ENCODE measurements at regions not wholly inside any gene's neighbourhood (a gene's known extent, or its start where the extent isn't known, plus 50 kb on each side); places are given as distances from the start of the nearest gene placed in this dataset.

- Mint-ChIP-seq H3K27me3 (peaks cover 0 to 2% of the 10 kb centered on the region in 2 donors), H3K4me1 (no peaks in the 10 kb centered on the region), H3K9me3 (peaks cover 4 to 11% (median 9%) of the 10 kb centered on the region in 5 donors), H3K4me3 (no peak overlapping the region), H3K36me3 (no peaks in the 10 kb centered on the region), H3K27ac (no peak overlapping the region)
- POLR2A ChIA-PET = no interaction called here
- Histone ChIP-seq H3K4me1 (ENCODE audit: insufficient read depth, low read length) (no peaks in the 10 kb centered on the region), H3K36me3 (ENCODE audit: insufficient read depth, low read length) (no peaks in the 10 kb centered on the region), H3K4me3 (ENCODE audit: low read length) (no peak overlapping the region), H3K27me3 (ENCODE audit: insufficient read depth, low read length, poor library complexity, severe bottlenecking) (no peaks in the 10 kb centered on the region), H3K9me3 (ENCODE audit: low read length) (no peaks in the 10 kb centered on the region), H3K27ac (ENCODE audit: low read depth, low read length) (no peak overlapping the region)
- CTCF ChIA-PET = no interaction called here
- DNase-seq = no peak
These were observed 201.5 kb upstream of the SPOCK3 start for GRCh38 chr4:167435786-167436185.

- Mint-ChIP-seq H3K27me3 (no peaks in the 10 kb centered on the region), H3K9me3 (peaks cover 0 to 20% (median 2%) of the 10 kb centered on the region in 5 donors), H3K27ac (no peak overlapping the region), H3K4me1 (no peaks in the 10 kb centered on the region), H3K4me3 (no peak overlapping the region), H3K36me3 (no peaks in the 10 kb centered on the region)
- H3K4me1 ChIP-seq (ENCODE audit: insufficient read depth, low read length) = no peaks in the 10 kb centered on the region
- no peak overlapping the region for H3K27ac ChIP-seq (ENCODE audit: low read depth, low read length)
- ChIA-PET CTCF (no interaction called here), POLR2A (no interaction called here)
- no peaks in the 10 kb centered on the region for H3K36me3 ChIP-seq (ENCODE audit: insufficient read depth, low read length)
- no peaks in the 10 kb centered on the region for H3K27me3 ChIP-seq (ENCODE audit: insufficient read depth, low read length, poor library complexity, severe bottlenecking)
- no peak for DNase-seq
- H3K4me3 ChIP-seq (ENCODE audit: low read length) = no peak overlapping the region
- H3K9me3 ChIP-seq (ENCODE audit: low read length) = no peaks in the 10 kb centered on the region
These were observed 209.5 kb upstream of the SPOCK3 start for GRCh38 chr4:167443841-167444240.

GRCh38 chr4:167452922-167453430 lies 218.7 kb upstream of the SPOCK3 start:
- Mint-ChIP-seq H3K27me3 (no peaks in the 10 kb centered on the region), H3K27ac (no peak overlapping the region), H3K9me3 (peaks cover 0 to 12% (median 2%) of the 10 kb centered on the region in 5 donors), H3K4me1 (no peaks in the 10 kb centered on the region), H3K4me3 (no peak overlapping the region), H3K36me3 (no peaks in the 10 kb centered on the region)
- no peaks in the 10 kb centered on the region for H3K27me3 ChIP-seq (ENCODE audit: insufficient read depth, low read length, poor library complexity, severe bottlenecking)
- H3K9me3 ChIP-seq (ENCODE audit: low read length) = no peaks in the 10 kb centered on the region
- H3K27ac ChIP-seq (ENCODE audit: low read depth, low read length) = no peak overlapping the region
- DNase-seq = no peak
- H3K4me1 ChIP-seq (ENCODE audit: insufficient read depth, low read length) = no peaks in the 10 kb centered on the region
- H3K4me3 ChIP-seq (ENCODE audit: low read length) = no peak overlapping the region
- ChIA-PET POLR2A (no interaction called here), CTCF (no interaction called here)
- no peaks in the 10 kb centered on the region for H3K36me3 ChIP-seq (ENCODE audit: insufficient read depth, low read length)

GRCh38 chr4:167456619-167457018 lies 222.3 kb upstream of the SPOCK3 start:
- Mint-ChIP-seq H3K36me3 (no peaks in the 10 kb centered on the region), H3K27ac (no peak overlapping the region), H3K4me1 (no peaks in the 10 kb centered on the region), H3K4me3 (no peak overlapping the region), H3K9me3 (peaks cover 0 to 12% (median 3%) of the 10 kb centered on the region in 5 donors), H3K27me3 (no peaks in the 10 kb centered on the region)
- H3K27me3 ChIP-seq (ENCODE audit: insufficient read depth, low read length, poor library complexity, severe bottlenecking) = no peaks in the 10 kb centered on the region
- CTCF ChIA-PET = no interaction called here
- H3K36me3 ChIP-seq (ENCODE audit: insufficient read depth, low read length) = no peaks in the 10 kb centered on the region
- no peak for DNase-seq
- no peaks in the 10 kb centered on the region for H3K9me3 ChIP-seq (ENCODE audit: low read length)
- H3K4me1 ChIP-seq (ENCODE audit: insufficient read depth, low read length) = no peaks in the 10 kb centered on the region
- H3K4me3 ChIP-seq (ENCODE audit: low read length) = no peak overlapping the region
- H3K27ac ChIP-seq (ENCODE audit: low read depth, low read length) = no peak overlapping the region
- POLR2A ChIA-PET = no interaction called here

- DNase-seq = no peak
- H3K9me3 Mint-ChIP-seq = peaks cover 2 to 14% (median 4%) of the 10 kb centered on the region in 5 donors
- H3K4me3 Mint-ChIP-seq = no peak overlapping the region
- Histone ChIP-seq H3K27ac (ENCODE audit: low read depth, low read length) (no peak overlapping the region), H3K27me3 (ENCODE audit: insufficient read depth, low read length, poor library complexity, severe bottlenecking) (no peaks in the 10 kb centered on the region), H3K4me3 (ENCODE audit: low read length) (no peak overlapping the region), H3K4me1 (ENCODE audit: insufficient read depth, low read length) (no peaks in the 10 kb centered on the region), H3K9me3 (ENCODE audit: low read length) (no peaks in the 10 kb centered on the region), H3K36me3 (ENCODE audit: insufficient read depth, low read length) (no peaks in the 10 kb centered on the region)
- no peak overlapping the region for H3K27ac Mint-ChIP-seq
- ChIA-PET CTCF (no interaction called here), POLR2A (no interaction called here)
- H3K36me3 Mint-ChIP-seq = no peaks in the 10 kb centered on the region
- no peaks in the 10 kb centered on the region for H3K27me3 Mint-ChIP-seq
- H3K4me1 Mint-ChIP-seq = no peaks in the 10 kb centered on the region
These were observed 235.1 kb upstream of the SPOCK3 start for GRCh38 chr4:167469436-167469835.

- no peaks in the 10 kb centered on the region for H3K27me3 ChIP-seq (ENCODE audit: insufficient read depth, low read length, poor library complexity, severe bottlenecking)
- H3K4me1 ChIP-seq (ENCODE audit: insufficient read depth, low read length) = no peaks in the 10 kb centered on the region
- no peaks in the 10 kb centered on the region for H3K36me3 ChIP-seq (ENCODE audit: insufficient read depth, low read length)
- no peak overlapping the region for H3K27ac ChIP-seq (ENCODE audit: low read depth, low read length)
- no peak for DNase-seq
- POLR2A ChIA-PET = no interaction called here
- no peaks in the 10 kb centered on the region for H3K36me3 Mint-ChIP-seq
- no peak overlapping the region for H3K4me3 ChIP-seq (ENCODE audit: low read length)
- H3K4me1 Mint-ChIP-seq = no peaks in the 10 kb centered on the region
- CTCF ChIA-PET = interaction anchor here (0.6 kb wide), 1 partner anchor 233 kb away, joined by 3 read pairs; no protein-coding TSS in a partner anchor
- H3K9me3 ChIP-seq (ENCODE audit: low read length) = no peaks in the 10 kb centered on the region
- H3K4me3 Mint-ChIP-seq = no peak overlapping the region
- no peak overlapping the region for H3K27ac Mint-ChIP-seq
- H3K9me3 Mint-ChIP-seq = peaks cover 0 to 23% (median 12%) of the 10 kb centered on the region in 5 donors
- no peaks in the 10 kb centered on the region for H3K27me3 Mint-ChIP-seq
These were observed 241.7 kb upstream of the SPOCK3 start for GRCh38 chr4:167475951-167476350.

- H3K4me1 Mint-ChIP-seq = no peaks in the 10 kb centered on the region
- H3K9me3 Mint-ChIP-seq = peaks cover 10 to 16% (median 13%) of the 10 kb centered on the region in 5 donors
- CTCF ChIA-PET = no interaction called here
- H3K4me1 ChIP-seq (ENCODE audit: insufficient read depth, low read length) = no peaks in the 10 kb centered on the region
- no peaks in the 10 kb centered on the region for H3K27me3 ChIP-seq (ENCODE audit: insufficient read depth, low read length, poor library complexity, severe bottlenecking)
- H3K27ac Mint-ChIP-seq = no peak overlapping the region
- no peak overlapping the region for H3K4me3 ChIP-seq (ENCODE audit: low read length)
- no peaks in the 10 kb centered on the region for H3K27me3 Mint-ChIP-seq
- no peaks in the 10 kb centered on the region for H3K9me3 ChIP-seq (ENCODE audit: low read length)
- no peaks in the 10 kb centered on the region for H3K36me3 ChIP-seq (ENCODE audit: insufficient read depth, low read length)
- no peak overlapping the region for H3K27ac ChIP-seq (ENCODE audit: low read depth, low read length)
- no peaks in the 10 kb centered on the region for H3K36me3 Mint-ChIP-seq
- no peak overlapping the region for H3K4me3 Mint-ChIP-seq
- no peak for DNase-seq
- POLR2A ChIA-PET = no interaction called here
These were observed 257.7 kb upstream of the SPOCK3 start for GRCh38 chr4:167492007-167492406.

- H3K4me1 ChIP-seq (ENCODE audit: insufficient read depth, low read length) = no peaks in the 10 kb centered on the region
- no peak overlapping the region for H3K27ac ChIP-seq (ENCODE audit: low read depth, low read length)
- no peaks in the 10 kb centered on the region for H3K27me3 ChIP-seq (ENCODE audit: insufficient read depth, low read length, poor library complexity, severe bottlenecking)
- H3K4me3 ChIP-seq (ENCODE audit: low read length) = no peak overlapping the region
- H3K4me1 Mint-ChIP-seq = no peaks in the 10 kb centered on the region
- no peaks in the 10 kb centered on the region for H3K27me3 Mint-ChIP-seq
- peaks cover 3 to 18% (median 11%) of the 10 kb centered on the region in 5 donors for H3K9me3 Mint-ChIP-seq
- peak overlapping the region in 1 of 8 donors; percentile 44 for H3K27ac Mint-ChIP-seq
- ChIA-PET POLR2A (no interaction called here), CTCF (no interaction called here)
- no peak overlapping the region for H3K4me3 Mint-ChIP-seq
- no peak for DNase-seq
- no peaks in the 10 kb centered on the region for H3K36me3 ChIP-seq (ENCODE audit: insufficient read depth, low read length)
- no peaks in the 10 kb centered on the region for H3K9me3 ChIP-seq (ENCODE audit: low read length)
- no peaks in the 10 kb centered on the region for H3K36me3 Mint-ChIP-seq
These were observed 275.3 kb upstream of the SPOCK3 start for GRCh38 chr4:167509551-167509950.

- DNase-seq = no peak
- Histone ChIP-seq H3K9me3 (ENCODE audit: low read length) (no peaks in the 10 kb centered on the region), H3K36me3 (ENCODE audit: insufficient read depth, low read length) (no peaks in the 10 kb centered on the region), H3K4me3 (ENCODE audit: low read length) (no peak overlapping the region), H3K4me1 (ENCODE audit: insufficient read depth, low read length) (no peaks in the 10 kb centered on the region), H3K27me3 (ENCODE audit: insufficient read depth, low read length, poor library complexity, severe bottlenecking) (no peaks in the 10 kb centered on the region), H3K27ac (ENCODE audit: low read depth, low read length) (no peak overlapping the region)
- H3K9me3 Mint-ChIP-seq = peaks cover 0 to 23% (median 14%) of the 10 kb centered on the region in 5 donors
- no peak overlapping the region for H3K4me3 Mint-ChIP-seq
- ChIA-PET CTCF (no interaction called here), POLR2A (no interaction called here)
- H3K4me1 Mint-ChIP-seq = no peaks in the 10 kb centered on the region
- H3K36me3 Mint-ChIP-seq = no peaks in the 10 kb centered on the region
- no peaks in the 10 kb centered on the region for H3K27me3 Mint-ChIP-seq
- H3K27ac Mint-ChIP-seq = no peak overlapping the region
These were observed 289.8 kb upstream of the SPOCK3 start for GRCh38 chr4:167524091-167524490.
